A673 (cell line): ENCODE measurements at regions not wholly inside any gene's neighbourhood (a gene's known extent, or its start where the extent isn't known, plus 50 kb on each side); places are given as distances from the start of the nearest gene placed in this dataset.

Source experiments
- BruUV-seq: library from RNA; stranded (reverse); fragments of 400-500 nt; replicated peaks from 2 replicates; lab custom pipeline; 2021; lab: Mats Ljungman, UMichigan
- CTCF ChIA-PET: fragments of 300-600 bp; sonication (Branson Sonifier 250); formaldehyde crosslinking; loops from one replicate; lab custom pipeline; 2022; ENCODE audit warnings: antibody characterized with exemption; lab: Charles Lee
- POLR2A ChIA-PET: fragments of 300-600 bp; sonication (Branson Sonifier 250); formaldehyde crosslinking; loops from one replicate; lab custom pipeline; 2022; ENCODE audit warnings: antibody characterized with exemption; ENCODE audit not compliant: low non-redundant PET; lab: Charles Lee
- DNase-seq: peaks from one replicate; pipeline ENCODE4 v3.0.0-alpha.2; 2015; ENCODE audit warnings: low spot score
- H3K27ac ChIP-seq: fragments of 200-600 bp; sonication (generic); 2 replicates; pipeline ENCODE4 v1.5.1; 2016; ENCODE audit warnings: mixed run types, low read depth, mild to moderate bottlenecking, mixed read lengths, antibody characterized with exemption, low read length; ENCODE audit not compliant: poor library complexity, severe bottlenecking
- H3K27me3 ChIP-seq: fragments of 200-600 bp; sonication (generic); replicated peaks from 2 replicates; pipeline ENCODE4 v1.6.1; 2017; ENCODE audit warnings: mixed run types, low read depth, mild to moderate bottlenecking, mixed read lengths, antibody characterized with exemption, low read length; ENCODE audit not compliant: insufficient read depth, poor library complexity
- H3K36me3 ChIP-seq: fragments of 200-600 bp; sonication (generic); 2 replicates; pipeline ENCODE4 v1.6.1; 2016; ENCODE audit warnings: mixed run types, mild to moderate bottlenecking, mixed read lengths, antibody characterized with exemption, low read length; ENCODE audit not compliant: insufficient read depth, poor library complexity, severe bottlenecking
- H3K4me1 ChIP-seq: fragments of 200-600 bp; sonication (generic); 2 replicates; pipeline ENCODE4 v1.6.1; 2017; ENCODE audit warnings: mixed run types, mild to moderate bottlenecking, mixed read lengths, antibody characterized with exemption, low read length; ENCODE audit not compliant: insufficient read depth, poor library complexity, severe bottlenecking
- H3K4me3 ChIP-seq: fragments of 200-600 bp; sonication (generic); 2 replicates; pipeline ENCODE4 v1.5.1; 2016; ENCODE audit warnings: low read depth, mixed run types, mild to moderate bottlenecking, mixed read lengths, low read length; ENCODE audit not compliant: poor library complexity, severe bottlenecking
- H3K9me3 ChIP-seq: fragments of 200-600 bp; sonication (generic); 2 replicates; pipeline ENCODE4 v1.6.1; 2016; ENCODE audit warnings: mixed run types, low read depth, mild to moderate bottlenecking, mixed read lengths, antibody characterized with exemption, low read length; ENCODE audit not compliant: poor library complexity, severe bottlenecking
- CTCF ChIP-seq: fragments of 300-800, 200-600 bp; sonication (generic); conservative IDR thresholded peaks from 2 replicates; pipeline ENCODE4 v1.5.1; 2017; ENCODE audit warnings: low read depth, mild to moderate bottlenecking, antibody characterized with exemption, low read length, moderate library complexity, mixed read lengths
- EZH2 ChIP-seq: fragments of 200-600 bp; sonication (generic); IDR thresholded peaks from 2 replicates; pipeline ENCODE4 v1.6.1; 2017; ENCODE audit warnings: borderline replicate concordance, low read depth, mild to moderate bottlenecking, mixed read lengths, antibody characterized with exemption, low read length; ENCODE audit not compliant: poor library complexity, severe bottlenecking
- intact Hi-C: fragments of 100-400 bp; cut with micrococcal nuclease; formaldehyde crosslinking; loops from one replicate; pipeline ENCODE4 v1.10.0; 2022; ENCODE audit not compliant: unreplicated experiment

GRCh38 chr6:132902901-132903300 is 88.5 kb downstream of the RPS12 start:
- ChIA-PET POLR2A (no interaction called here), CTCF (no interaction called here)
- intact Hi-C loops, result no loop called here
- DNase-seq, result no peak
- TF ChIP-seq CTCF (no peak), EZH2 (no peak)
- no peaks in the 10 kb centered on the region for H3K4me1 ChIP-seq
- no peaks in the 10 kb centered on the region for H3K9me3 ChIP-seq
- no TSS peak for BruUV-seq
- H3K27me3 ChIP-seq, result no peaks in the 10 kb centered on the region
- H3K27ac ChIP-seq, result no peak overlapping the region
- no peaks in the 10 kb centered on the region for H3K36me3 ChIP-seq
- no peak overlapping the region for H3K4me3 ChIP-seq

- Histone ChIP-seq H3K27ac (no peak overlapping the region), H3K4me3 (no peak overlapping the region), H3K9me3 (no peaks in the 10 kb centered on the region), H3K4me1 (no peaks in the 10 kb centered on the region), H3K36me3 (no peaks in the 10 kb centered on the region), H3K27me3 (no peaks in the 10 kb centered on the region)
- ChIA-PET POLR2A (no interaction called here), CTCF (no interaction called here)
- intact Hi-C loops, result no loop called here
- TF ChIP-seq EZH2 (no peak), CTCF (no peak)
- BruUV-seq, result no TSS peak
- no peak for DNase-seq
These were observed 92.9 kb downstream of the RPS12 start for GRCh38 chr6:132907231-132907630.

GRCh38 chr6:132907914-132908313 is 93.5 kb downstream of the RPS12 start:
- BruUV-seq, result no TSS peak
- ChIA-PET CTCF (no interaction called here), POLR2A (no interaction called here)

More at GRCh38 chr6:132907914-132908313, 93.5 kb downstream of the RPS12 start:
- Histone ChIP-seq H3K27me3 (no peaks in the 10 kb centered on the region), H3K4me1 (no peaks in the 10 kb centered on the region), H3K4me3 (no peak overlapping the region), H3K9me3 (no peaks in the 10 kb centered on the region), H3K36me3 (no peaks in the 10 kb centered on the region), H3K27ac (no peak overlapping the region)
- TF ChIP-seq CTCF, result no peak
- no peak for TF ChIP-seq EZH2
- DNase-seq, result peak; percentile 6
- intact Hi-C loops, result no loop called here
